Caco-2 (cell line): ENCODE measurements at regions not wholly inside any gene's neighbourhood (a gene's known extent, or its start where the extent isn't known, plus 50 kb on each side); places are given as distances from the start of the nearest gene placed in this dataset.

Source experiments
- BruUV-seq: library from RNA; stranded (reverse); fragments of 400-500 nt; replicated peaks from 2 replicates; lab custom pipeline; 2021; lab: Mats Ljungman, UMichigan
- CTCF ChIA-PET: fragments of 300-600 bp; sonication (Branson Sonifier 250); formaldehyde crosslinking; loops from one replicate; lab custom pipeline; 2022; ENCODE audit warnings: antibody characterized with exemption; lab: Charles Lee
- POLR2A ChIA-PET: fragments of 300-600 bp; sonication (Branson Sonifier 250); formaldehyde crosslinking; loops from one replicate; lab custom pipeline; 2022; ENCODE audit warnings: antibody characterized with exemption; lab: Charles Lee
- DNase-seq, 2 experiments: peaks; one replicate each; pipeline versions ENCODE4 v3.0.0 to v3.0.0-alpha.2; 2020 to 2022
- H3K27me3 ChIP-seq: replicated peaks from 2 replicates; pipeline ENCODE4 v1.6.0; 2011; ENCODE audit warnings: low read length; ENCODE audit not compliant: control insufficient read depth, insufficient read depth
- H3K36me3 ChIP-seq: 2 replicates; pipeline ENCODE4 v1.5.1; 2011; ENCODE audit warnings: low read length; ENCODE audit not compliant: control insufficient read depth, insufficient read depth
- H3K4me1 ChIP-seq: fragments of 250-450 bp; sonication (Bioruptor Pico); 2 replicates; pipeline ENCODE4 v1.5.1; 2020; ENCODE audit warnings: mild to moderate bottlenecking
- H3K4me3 ChIP-seq: 2 replicates; pipeline ENCODE4 v1.5.1; 2011; ENCODE audit warnings: low read depth, mild to moderate bottlenecking, control low read depth, low read length
- H3K9me3 ChIP-seq: fragments of 250-450 bp; sonication (Bioruptor Pico); 2 replicates; pipeline ENCODE4 v1.5.1; 2020; ENCODE audit warnings: mild to moderate bottlenecking, moderate library complexity
- H3K27ac Mint-ChIP-seq: one replicate; pipeline ENCODE4 v1.8.0; 2022; ENCODE audit warnings: mixed read lengths; ENCODE audit not compliant: unreplicated experiment
- H3K27me3 Mint-ChIP-seq: one replicate; pipeline ENCODE4 v1.8.0; 2022; ENCODE audit warnings: mixed read lengths; ENCODE audit not compliant: insufficient read depth, unreplicated experiment
- H3K36me3 Mint-ChIP-seq: one replicate; pipeline ENCODE4 v1.8.0; 2022; ENCODE audit warnings: mild to moderate bottlenecking, mixed read lengths; ENCODE audit not compliant: insufficient read depth, unreplicated experiment
- H3K4me1 Mint-ChIP-seq: one replicate; pipeline ENCODE4 v1.8.0; 2022; ENCODE audit warnings: low read depth, mixed read lengths; ENCODE audit not compliant: unreplicated experiment
- H3K4me3 Mint-ChIP-seq: one replicate; pipeline ENCODE4 v1.8.0; 2022; ENCODE audit warnings: mild to moderate bottlenecking, moderate library complexity, mixed read lengths; ENCODE audit not compliant: unreplicated experiment
- H3K9me3 Mint-ChIP-seq: one replicate; pipeline ENCODE4 v1.8.0; 2022; ENCODE audit warnings: mixed read lengths; ENCODE audit not compliant: unreplicated experiment
- intact Hi-C: fragments of 100-400 bp; cut with micrococcal nuclease; formaldehyde crosslinking; loops from one replicate; pipeline ENCODE4 v1.10.0; 2022; ENCODE audit not compliant: unreplicated experiment
- TF ChIP-seq, protein P1 (sequence below), 2 experiments: fragments of 200-600 bp in 1 of 2; IDR thresholded peaks; 1 replicate in 1 of 2; 2 replicates in 1 of 2; pipeline versions ENCODE4 v1.5.1 to v1.8.0; 2011 to 2022; ENCODE audit warnings: antibody characterized with exemption in 1 of 2, control low read depth in 1 of 2, inconsistent platforms in 1 of 2, low read depth in 1 of 2, low read length in 1 of 2, mild to moderate bottlenecking in 1 of 2, moderate library complexity in 1 of 2; ENCODE audit not compliant: insufficient read depth in 1 of 2, severe bottlenecking in 1 of 2, unreplicated experiment in 1 of 2

DNA sequence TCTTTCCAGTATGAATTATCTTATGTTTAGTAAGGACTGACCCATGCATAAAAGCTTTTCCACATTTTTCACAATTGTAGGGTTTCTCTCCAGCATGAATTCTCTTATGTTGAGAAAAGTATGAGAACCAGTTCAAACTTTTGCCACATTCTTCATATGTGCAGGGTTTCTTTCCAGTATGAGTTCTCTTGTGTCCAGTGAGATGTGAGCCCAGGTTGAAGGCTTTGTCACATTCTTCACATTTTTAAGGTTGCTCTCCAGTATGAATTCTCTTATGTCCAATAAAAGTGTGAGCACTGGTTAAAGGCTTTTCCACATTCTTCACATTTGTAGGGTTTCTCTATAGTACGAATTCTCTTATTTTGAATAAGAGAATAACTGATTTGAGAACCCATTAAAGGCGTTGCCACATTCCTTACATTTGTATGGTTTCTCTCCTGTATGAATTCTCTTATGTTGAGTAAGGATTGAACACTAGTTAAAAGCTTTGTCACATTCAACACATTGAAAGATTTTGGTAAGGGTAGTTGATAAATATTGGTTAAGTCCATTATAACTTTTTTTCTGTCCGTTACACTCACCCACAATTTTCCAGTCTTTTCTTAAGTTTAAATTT lies 911.0 kb upstream of the ZNF722 start:
- TF ChIP-seq, protein P1, sequence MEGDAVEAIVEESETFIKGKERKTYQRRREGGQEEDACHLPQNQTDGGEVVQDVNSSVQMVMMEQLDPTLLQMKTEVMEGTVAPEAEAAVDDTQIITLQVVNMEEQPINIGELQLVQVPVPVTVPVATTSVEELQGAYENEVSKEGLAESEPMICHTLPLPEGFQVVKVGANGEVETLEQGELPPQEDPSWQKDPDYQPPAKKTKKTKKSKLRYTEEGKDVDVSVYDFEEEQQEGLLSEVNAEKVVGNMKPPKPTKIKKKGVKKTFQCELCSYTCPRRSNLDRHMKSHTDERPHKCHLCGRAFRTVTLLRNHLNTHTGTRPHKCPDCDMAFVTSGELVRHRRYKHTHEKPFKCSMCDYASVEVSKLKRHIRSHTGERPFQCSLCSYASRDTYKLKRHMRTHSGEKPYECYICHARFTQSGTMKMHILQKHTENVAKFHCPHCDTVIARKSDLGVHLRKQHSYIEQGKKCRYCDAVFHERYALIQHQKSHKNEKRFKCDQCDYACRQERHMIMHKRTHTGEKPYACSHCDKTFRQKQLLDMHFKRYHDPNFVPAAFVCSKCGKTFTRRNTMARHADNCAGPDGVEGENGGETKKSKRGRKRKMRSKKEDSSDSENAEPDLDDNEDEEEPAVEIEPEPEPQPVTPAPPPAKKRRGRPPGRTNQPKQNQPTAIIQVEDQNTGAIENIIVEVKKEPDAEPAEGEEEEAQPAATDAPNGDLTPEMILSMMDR (IDR thresholded peaks at IDR 0.05; ENCODE audit: insufficient read depth in 1 of 2, low read depth in 1 of 2, low read length in 1 of 2, severe bottlenecking in 1 of 2, unreplicated experiment in 1 of 2): no peak
- POLR2A ChIA-PET: no interaction called here
- no peak overlapping the region for H3K27ac Mint-ChIP-seq

GRCh38 chr7:63092951-63093350 lies 905.7 kb upstream of the ZNF722 start:
- H3K36me3 ChIP-seq: no peaks in the 10 kb centered on the region
- ChIA-PET POLR2A (no interaction called here), CTCF (no interaction called here)
- H3K9me3 ChIP-seq: peaks cover 13% of the 10 kb centered on the region; the same call in 1 of the 2 replicates
- Mint-ChIP-seq H3K9me3 (peaks cover 31% of the 10 kb centered on the region), H3K4me1 (no peaks in the 10 kb centered on the region), H3K36me3 (no peaks in the 10 kb centered on the region), H3K27ac (no peak overlapping the region), H3K4me3 (no peak overlapping the region), H3K27me3 (no peaks in the 10 kb centered on the region)
- no peak for DNase-seq
- no peak overlapping the region for H3K4me3 ChIP-seq
- no TSS peak for BruUV-seq
- TF ChIP-seq, protein P1 (IDR thresholded peaks at IDR 0.05; ENCODE audit: insufficient read depth in 1 of 2, low read depth in 1 of 2, low read length in 1 of 2, severe bottlenecking in 1 of 2, unreplicated experiment in 1 of 2): no peak
- intact Hi-C loops: no loop called here
- no peaks in the 10 kb centered on the region for H3K27me3 ChIP-seq
- no peaks in the 10 kb centered on the region for H3K4me1 ChIP-seq

More for the DNA sequence above, 911.0 kb upstream of the ZNF722 start:
- no peak for DNase-seq
- Mint-ChIP-seq H3K36me3 (no peaks in the 10 kb centered on the region), H3K9me3 (peaks cover 31% of the 10 kb centered on the region), H3K4me3 (no peak overlapping the region), H3K4me1 (no peaks in the 10 kb centered on the region), H3K27me3 (no peaks in the 10 kb centered on the region)
- CTCF ChIA-PET: no interaction called here
- intact Hi-C loops: no loop called here
- Histone ChIP-seq H3K27me3 (no peaks in the 10 kb centered on the region), H3K36me3 (no peaks in the 10 kb centered on the region), H3K4me1 (no peaks in the 10 kb centered on the region), H3K9me3 (peaks cover 27% of the 10 kb centered on the region), H3K4me3 (no peak overlapping the region)
- BruUV-seq: no TSS peak

GRCh38 chr7:63093481-63093880 lies 905.2 kb upstream of the ZNF722 start:
- intact Hi-C loops: no loop called here
- Mint-ChIP-seq H3K9me3 (peaks cover 31% of the 10 kb centered on the region), H3K4me1 (no peaks in the 10 kb centered on the region), H3K36me3 (no peaks in the 10 kb centered on the region), H3K4me3 (no peak overlapping the region), H3K27ac (no peak overlapping the region), H3K27me3 (no peaks in the 10 kb centered on the region)
- no TSS peak for BruUV-seq
- Histone ChIP-seq H3K4me3 (no peak overlapping the region), H3K9me3 (peaks cover 13% of the 10 kb centered on the region; the same call in 1 of the 2 replicates), H3K4me1 (no peaks in the 10 kb centered on the region), H3K27me3 (no peaks in the 10 kb centered on the region), H3K36me3 (no peaks in the 10 kb centered on the region)
- TF ChIP-seq, protein P1 (IDR thresholded peaks at IDR 0.05; ENCODE audit: insufficient read depth in 1 of 2, low read depth in 1 of 2, low read length in 1 of 2, severe bottlenecking in 1 of 2, unreplicated experiment in 1 of 2): no peak
- POLR2A ChIA-PET: no interaction called here
- DNase-seq: no peak
- CTCF ChIA-PET: no interaction called here
